ENCODE measurements at regions not wholly inside any gene's neighbourhood (a gene's known extent, or its start where the extent isn't known, plus 50 kb on each side); places are given as distances from the start of the nearest gene placed in this dataset.
"Not testable (repeated sequence)": the region's sequence is repeated elsewhere in the genome, so short reads cannot be mapped to it uniquely, and the experiment has no call there.

DNA sequence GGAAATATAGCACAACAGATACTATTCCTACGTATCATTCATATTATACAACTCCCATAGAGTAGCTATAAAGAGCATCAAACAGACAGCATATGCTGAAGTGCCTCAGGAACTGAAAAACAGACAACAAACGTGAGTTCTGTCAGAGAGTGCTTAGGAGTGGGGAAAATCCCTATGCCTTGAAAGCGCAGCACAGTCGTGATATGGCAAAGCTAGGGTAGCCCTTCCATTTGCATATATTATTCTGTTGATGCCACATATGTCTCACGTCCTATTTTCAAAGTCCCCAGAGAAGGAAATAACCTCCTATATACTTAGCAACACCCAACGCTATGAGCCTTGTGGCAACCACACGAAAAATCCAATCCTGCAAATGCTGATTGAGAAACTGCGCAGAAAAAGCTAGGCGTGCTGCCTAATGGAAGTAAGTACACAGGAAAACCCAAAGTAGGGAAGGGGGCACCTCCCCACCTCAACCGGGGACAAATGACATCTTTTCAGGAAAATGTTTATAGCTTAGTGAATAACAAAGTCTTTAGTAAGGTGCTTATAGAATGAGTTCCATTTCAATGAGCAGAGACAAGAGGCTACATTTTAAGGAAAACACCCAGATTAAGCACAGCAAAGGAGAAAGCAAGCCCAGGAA is 105.1 kb downstream of the MED10 start:
- no peak for DNase-seq

DNA sequence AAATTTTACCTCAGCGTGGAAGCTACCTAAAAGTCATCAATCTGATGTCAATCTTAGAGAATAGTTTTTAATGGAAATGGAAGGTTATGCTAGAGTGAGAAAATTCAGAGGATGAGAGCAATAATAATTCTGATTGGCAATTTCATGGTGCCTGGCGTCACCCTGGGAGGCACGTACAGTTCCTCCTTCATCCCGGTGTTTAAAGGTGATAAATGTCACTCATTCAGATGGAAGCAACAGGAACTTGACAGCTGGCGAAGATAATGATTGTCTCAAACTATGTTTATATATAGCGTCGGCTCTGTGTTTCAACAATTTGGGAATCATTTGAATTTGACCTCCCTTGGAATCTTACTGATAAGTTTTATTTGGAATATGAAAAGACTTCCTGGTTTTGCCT is 108.4 kb downstream of the MED10 start:
- no peak for DNase-seq

DNA sequence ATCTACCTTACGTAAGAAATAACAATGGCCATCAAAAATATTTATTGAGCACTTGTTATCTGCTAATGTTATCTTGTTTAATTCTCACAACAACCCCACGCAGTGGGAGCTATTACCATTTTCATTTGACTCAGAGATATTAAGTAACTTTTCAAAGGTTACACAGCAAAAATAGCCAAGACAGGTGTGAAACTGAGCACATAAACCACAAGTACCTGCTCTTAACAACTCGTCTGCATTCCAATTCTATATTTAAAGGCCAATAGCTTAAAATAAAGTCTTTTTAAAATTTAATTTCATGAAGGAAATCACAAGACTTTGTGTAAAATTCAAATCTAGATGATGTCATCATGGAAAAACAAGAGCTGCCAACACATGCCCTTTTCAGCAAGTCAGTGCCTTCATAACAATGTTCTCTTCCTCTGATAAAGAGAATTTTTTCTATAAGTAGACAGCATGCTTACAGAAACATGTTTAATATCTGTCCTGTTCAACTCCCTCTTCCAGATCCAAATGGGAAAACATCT is 111.6 kb downstream of the MED10 start:
- DNase-seq: no peak

DNA sequence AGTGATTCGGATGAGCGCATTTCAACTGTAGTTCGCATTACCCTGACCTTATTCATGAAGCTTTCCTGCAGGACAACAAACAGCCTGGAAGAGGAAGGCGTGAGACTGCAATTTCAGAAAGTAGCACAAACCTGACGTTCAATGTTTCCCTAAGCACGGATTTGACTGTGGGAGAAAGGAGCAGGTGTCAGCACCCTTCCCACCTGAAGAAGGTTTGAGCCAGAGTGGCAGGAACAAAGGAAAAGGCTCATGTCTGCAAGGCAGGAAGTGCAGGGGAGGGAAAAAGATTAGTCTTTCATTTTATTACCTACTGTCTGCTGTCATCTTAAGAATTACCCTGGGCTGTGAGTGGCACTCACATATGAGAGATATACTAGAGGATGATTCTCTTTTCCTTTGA is 114.0 kb downstream of the MED10 start:
- no peak for DNase-seq

DNA sequence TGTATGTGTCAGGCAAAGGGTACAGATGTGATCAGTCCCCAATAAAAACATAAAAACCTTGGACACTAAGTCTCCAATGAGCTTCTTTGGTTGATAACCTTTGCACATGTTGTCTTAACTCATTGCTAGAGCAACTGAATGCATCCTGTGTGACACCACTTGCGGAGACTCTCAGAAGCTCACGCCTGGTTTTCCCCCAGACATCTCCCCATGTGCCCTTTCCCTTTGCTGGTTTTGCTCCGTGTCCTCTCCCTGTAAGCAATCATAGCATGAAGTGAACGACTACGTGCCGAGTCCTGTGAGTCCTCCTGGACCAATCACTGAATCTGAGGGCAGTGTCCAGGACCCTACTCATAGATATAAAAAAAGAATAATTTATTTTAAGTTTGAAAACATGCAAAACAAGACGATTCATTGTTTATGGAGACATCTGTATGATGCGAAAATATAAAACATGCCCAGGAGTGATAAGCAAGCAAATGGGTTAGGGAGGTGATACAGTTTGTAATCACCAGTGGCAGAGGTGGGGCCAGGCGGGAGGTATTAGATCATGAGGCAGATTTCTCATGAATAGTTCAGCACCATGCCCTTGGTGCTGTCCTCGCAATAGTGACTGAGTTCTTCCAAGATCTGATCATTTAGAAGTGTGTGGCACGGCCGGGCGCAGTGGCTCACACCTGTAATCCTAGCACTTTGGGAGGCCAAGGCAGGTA is 115.5 kb downstream of the MED10 start:
- no peak for DNase-seq

DNA sequence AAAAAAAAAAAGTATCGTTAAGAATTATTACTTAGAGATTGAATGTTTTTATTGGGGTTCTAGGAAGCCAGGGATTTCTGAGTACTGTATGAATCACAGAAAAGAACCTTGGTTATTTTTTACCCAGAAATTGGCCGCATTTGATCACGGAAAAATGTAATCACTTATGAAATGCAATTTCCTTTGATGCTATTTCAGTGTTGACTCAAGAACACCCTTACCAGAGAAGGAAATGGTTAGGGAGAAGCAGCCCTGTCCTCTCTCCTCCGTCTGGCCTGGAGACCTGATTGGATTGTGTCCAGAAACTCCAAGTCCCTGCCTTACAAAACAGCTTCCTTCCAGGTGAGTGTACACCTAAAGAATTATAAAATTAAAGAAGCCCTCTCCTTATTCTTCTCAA is 116.7 kb downstream of the MED10 start:
- no peak for DNase-seq

DNA sequence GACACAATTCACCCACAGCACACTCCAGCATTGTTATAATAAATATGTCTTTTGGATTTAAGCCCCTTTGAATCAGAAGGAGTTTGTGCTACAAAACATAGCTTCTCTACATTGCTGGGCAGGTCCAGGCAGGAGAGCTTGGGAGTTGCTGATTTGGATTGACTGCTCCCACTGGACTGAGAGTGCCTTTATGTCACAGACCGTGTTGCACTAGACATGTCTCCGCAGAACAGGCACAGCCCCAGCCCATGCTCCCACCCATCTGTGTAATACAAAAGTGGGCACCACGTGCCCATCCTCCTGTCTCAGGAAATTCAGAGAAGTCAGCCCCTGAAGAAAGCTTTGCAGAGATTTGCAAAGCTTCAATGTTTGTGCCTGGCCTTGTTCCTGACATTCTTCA is 117.1 kb downstream of the MED10 start:
- DNase-seq: no peak

DNA sequence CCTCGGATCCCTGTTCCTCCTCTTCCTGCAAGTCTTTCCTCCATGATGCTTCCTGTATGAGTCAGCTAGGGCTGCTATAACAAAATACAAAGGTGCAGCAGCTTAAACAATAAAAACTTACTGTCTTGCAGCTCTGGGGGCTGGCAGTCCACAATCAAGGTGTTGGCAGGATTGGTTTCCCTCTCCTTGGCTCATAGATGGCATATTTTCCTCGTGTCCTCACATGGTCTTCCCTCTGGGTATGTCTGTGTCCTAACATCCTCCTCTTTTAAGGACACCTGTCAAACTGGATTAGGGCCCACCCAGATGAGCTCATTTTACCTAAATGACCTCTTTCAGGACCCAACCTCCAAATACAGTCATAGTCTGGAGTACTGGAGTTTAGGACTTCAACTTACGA is 117.5 kb downstream of the MED10 start:
- DNase-seq: peak; percentile 2

DNA sequence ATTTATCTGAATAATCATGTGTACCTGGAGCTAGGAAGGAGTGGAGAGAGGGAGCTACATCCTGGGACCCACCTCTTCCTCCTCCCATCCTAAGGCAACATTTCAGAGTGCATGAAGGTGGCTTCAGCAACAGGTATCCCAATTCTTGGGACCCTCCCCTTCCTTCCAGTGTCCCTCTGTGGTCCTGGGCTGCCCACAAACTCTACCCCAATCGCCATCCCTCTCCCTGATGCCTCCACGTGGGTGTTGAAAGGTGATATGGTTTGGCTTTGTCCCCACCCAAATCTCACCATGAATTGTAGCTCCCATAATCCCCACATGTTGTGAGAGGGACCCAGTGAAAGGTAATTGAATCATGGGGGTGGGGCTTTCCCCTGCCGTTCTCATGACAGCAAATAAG is 121.4 kb downstream of the MED10 start:
- no peak for DNase-seq

DNA sequence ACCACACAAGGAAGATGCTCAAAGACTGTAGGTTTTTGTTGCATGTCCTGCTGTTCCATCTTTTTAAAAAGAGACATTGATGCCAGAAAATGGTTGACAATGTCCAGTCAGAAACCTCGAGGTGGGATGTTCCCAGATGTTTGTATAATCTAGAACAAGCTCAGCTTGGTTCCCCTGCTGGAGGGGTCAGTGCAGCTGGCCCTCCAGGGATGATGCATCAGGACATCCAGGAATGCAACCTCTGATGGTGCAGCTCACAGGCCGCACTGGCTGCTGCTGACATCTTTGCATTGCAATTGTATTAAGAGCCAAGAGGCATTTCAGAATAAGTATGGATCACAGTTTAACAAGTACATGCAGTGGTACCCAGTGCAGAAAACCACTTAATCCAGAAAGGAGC is 122.4 kb downstream of the MED10 start:
- DNase-seq: no peak

DNA sequence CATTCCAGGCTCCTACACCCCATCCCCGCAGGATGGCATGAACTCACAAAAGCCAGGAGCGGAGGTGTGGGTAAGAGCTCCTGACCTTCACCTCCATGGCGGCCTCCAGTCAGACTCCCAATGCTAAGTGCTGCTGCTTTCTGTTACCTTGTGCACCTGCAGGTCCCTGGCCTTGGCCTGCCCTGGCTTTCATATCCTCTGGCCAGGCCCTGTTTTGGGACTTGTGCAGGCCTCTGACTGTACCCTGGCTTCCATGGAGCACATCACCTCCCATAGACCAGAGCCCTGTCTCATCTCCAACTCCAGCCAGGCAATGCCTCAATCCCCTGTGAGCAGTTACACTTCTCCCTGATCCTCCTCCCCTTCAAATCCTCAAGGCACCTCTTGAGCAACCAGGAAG is 124.5 kb downstream of the MED10 start:
- no peak for DNase-seq

DNA sequence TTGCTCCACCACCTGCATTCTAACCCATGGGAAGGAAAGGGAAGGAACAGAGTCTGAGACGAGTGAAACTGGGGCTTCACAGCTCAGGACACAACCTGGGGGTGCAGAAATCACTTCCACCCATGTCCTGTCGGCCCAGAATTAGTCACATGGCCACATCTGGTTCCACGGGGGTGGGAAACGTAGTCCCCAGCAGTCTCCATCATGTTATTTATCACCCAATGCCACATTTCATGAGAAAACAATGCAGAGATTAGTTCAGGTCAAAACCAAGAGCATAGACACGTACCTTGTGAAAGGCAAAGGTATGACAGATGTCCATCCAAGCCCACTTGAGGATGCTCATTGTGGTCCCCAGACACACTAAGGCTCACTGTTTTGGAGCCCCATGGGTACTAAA is 125.1 kb downstream of the MED10 start:
- no peak for DNase-seq

DNA sequence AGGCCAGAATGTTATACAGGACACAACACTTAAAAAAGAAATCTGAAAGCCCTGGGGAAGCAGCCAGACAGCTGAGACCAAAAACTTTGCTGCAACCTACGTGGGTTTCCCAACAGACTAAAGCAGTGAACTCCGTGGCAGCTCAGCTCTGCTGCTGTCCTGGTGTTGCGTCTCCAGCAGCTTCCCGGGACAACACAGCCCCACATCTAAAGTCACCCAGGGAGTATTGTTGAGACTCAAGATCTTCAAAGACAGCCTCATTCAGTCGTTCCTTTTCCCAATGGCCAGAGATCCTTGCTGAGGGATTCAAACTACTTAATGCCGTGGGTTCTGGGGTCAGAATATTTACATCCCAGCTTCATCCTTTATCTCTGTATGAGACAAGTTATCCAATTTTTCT is 125.8 kb downstream of the MED10 start:
- DNase-seq: no peak

DNA sequence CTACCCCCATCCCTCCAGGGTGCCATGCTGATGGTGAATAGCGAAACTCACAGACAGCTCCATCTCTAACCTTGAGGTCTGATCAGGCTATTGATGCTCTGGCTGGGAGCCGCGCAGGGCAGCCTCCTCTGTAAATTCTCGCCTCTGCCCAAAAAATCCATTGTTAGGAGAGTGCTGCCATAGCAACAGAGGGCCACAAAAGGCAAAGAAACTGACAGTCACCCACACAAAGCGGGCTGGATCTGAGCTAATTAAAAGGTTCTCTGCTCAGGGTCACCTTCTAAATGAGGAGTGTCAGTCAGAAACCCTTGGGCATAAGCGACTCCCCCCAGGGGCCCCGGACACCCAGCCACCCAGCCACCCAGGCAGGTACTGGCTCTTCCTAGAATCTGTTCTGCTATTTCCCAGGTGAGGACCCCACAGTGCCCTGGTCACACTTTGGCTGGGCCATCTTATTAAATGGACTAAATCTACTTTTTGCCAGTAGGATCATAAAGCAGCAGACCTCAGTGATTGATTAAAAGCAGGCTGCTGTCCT is 126.7 kb downstream of the MED10 start:
- no peak for DNase-seq

DNA sequence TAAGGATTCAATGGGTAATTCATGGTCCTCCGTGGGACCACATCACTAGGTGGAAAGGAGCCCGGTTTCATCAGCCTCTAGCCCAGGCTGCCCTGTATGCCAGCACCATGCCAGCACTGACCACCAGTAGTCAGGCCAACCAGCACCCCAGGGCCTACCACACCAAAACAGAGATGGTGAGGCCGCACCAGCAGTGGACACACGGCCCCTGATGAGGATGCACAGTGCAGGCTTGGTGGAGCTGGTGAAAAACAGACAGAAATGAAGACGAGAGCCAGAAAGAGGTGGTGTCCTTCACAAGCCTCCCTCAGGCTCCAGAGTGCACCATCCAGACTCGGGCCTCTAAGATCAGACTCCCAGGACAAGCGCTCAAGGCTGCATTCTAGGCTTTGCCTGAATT is 128.2 kb downstream of the MED10 start:
- no peak for DNase-seq

DNA sequence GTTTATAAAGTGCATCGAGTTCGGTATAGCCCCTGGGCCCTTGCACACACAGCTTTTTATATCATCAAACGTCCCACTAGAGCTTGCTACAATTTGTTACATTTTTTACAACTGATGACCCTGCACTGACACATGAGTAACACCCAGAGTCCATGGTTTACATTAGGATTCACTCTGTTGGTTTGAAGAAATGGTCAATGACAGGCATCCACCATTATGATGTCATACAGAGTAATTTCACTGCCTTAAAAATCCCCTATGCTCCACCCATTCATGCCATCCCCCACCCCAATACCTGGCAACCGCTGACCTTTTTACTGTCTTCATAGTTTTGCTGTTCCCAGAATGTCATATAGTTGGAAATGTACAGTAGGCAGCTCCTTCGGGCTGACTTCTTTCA is 130.2 kb downstream of the MED10 start:
- no peak for DNase-seq

DNA sequence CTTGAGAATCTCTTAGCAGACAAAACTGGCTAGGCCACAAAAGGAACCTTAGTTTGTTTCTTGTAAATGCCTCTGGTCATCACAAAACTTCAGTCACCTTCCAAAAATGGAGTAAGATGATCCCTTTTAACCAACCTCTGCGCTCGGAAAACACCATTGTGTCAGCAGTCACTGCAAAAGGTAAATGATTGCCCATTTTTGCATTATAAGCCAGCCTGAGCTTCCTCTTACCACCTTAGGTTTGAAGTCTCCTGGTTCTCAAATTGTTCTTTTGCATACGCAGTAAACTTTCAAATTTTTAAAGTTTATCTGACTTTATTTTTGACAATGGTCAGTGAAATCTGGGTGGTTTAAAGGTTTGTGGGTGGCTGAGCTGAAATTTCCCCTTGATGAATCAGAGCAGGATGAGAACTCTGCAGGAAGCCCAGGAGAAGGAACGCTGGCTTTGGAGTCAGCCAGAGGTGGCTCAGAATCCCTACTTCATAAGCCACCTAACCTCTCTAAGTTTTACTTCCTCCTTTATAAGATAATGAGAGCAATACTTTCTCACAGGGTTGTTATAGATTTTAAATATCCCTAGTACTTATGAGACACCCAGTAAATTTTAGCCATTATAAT is 131.4 kb downstream of the MED10 start:
- no peak for DNase-seq

DNA sequence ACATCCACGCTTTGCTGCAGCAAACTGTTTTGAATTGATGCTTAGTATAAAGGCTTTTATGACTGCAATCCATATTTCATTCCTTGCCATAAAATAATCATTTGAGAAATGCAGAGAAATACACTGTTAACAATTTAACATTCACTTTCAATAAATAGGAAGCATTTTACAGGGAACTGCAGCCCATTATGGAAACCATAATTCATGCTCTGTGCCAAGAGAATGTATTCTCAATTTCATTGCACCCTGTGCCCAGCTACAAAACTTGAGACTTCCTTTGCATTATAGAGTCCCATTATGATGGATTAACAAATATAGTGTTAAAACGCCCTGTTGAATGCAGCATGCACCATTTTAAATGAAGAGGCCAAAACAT is 134.0 kb downstream of the MED10 start:
- no peak for DNase-seq

DNA sequence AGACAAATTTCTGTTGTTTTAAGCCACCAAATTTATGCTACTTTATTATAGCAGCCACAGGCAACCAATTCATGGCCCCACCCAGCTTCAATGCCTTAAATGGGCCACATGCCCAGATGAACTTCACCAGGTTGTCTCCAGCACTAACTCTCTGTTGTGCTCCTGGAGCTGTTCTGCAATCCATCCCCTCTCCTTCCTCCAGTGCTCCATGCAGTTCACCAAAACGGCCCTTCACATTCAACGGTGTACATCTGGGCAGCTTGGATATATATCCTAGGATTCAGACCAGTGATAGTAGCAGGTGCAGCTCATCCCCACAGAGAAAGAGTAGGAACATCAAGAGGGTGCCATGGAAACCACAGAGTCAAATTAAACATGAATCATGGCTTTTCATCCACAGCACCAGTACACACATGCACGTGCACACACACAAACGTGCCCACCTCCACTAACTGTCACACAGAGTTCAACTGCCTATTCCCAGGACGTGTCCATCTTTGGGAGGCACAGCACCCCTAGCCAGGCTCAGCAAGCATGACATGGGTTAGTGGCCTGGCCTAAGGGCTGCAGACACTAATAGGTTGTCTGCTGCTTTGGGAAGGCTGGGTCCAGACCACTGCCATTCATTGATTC is 134.5 kb downstream of the MED10 start:
- no peak for DNase-seq

DNA sequence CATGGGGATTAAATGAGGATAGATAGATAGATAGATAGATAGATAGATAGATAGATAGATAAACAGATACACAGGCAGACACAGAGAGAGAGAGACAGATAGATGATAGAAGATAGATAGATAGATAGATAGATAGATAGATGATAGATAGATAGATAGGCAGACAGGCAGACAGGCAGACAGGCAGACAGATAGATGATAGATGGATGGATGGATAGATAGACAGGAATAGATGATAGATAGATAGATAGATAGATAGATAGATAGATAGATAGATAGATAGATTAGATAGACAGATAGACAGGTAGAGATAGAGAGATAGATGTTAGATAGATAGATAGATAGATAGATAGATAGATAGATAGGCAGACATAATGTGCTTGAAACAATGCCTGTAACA is 137.3 kb downstream of the MED10 start:
- DNase-seq: not testable (repeated sequence)

DNA sequence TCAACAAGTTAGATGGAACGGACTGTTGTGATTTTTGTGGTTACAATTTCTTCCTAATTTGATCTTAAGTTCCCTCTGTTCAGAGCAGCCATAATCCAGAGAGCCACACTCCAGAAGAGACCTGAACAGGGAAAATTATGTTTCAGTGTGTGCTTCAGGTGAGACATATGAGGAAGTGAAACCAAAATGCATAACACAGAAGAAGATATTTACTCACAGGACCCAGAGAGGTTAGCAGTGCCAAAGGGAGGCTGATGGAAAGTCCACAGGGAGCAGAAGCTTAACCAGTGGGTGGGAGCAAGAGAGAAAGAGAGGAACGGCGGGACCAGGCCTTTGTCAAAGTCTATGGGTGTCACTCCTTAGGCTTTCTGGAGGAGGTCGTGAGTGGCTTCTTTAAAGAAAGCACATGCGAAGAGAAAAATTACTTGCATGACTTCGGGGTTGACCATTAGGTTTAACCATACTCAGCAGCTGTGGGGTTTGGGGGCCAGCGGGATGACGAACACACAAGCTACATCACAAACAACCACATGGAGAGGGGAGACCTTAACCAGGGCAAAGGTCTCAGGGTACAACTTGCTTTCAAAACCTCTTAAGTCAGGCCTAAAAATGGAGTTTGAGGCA is 141.4 kb downstream of the MED10 start:
- DNase-seq: no peak

DNA sequence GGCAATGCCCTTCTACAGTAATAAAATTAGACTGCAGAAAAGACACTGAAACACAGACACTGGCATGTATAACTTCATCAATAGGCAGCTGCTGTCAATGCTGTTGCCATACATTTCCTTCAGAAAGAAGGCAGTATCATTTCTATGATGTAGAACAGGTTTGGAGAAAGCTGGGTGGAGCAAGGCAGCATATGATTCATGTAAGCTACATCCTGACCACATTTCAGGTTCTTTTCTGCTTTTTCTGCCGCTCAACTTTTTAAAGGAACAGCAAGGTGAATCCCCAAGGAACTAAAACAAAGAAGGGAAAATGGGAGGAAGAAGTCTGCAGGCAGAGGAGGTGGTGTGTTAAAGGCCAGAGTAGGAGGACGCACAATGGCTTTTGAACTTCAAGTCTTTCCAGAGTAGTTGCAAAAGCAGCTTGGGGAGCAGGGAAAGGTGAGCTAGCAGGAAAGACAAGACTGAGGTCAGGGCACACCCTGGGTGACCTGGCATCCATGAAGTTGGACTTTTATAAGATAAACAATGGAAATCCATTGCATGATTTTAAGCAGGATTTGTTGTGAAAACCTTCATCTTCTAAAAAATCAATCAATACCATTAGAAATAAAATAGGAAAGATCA is 142.1 kb downstream of the MED10 start:
- no peak for DNase-seq

DNA sequence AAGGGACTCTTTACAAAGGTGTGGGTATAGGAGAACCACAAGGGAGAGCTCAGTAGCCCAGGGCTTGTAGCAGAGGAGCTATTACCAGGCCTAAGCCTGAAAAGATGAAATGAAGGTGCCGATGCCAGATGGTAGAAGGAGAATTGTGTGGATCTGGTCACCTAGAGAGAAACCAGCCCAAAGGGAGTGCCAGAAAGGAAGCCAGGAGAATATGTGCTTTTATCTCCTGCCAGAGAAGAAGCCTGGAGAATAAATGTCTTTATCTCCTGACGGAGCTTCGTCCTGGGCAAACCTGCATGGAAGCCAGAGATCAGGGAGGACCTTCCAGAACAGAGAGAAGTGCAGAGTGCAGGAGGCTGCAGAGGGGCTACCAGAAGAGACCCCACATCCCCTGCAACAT is 142.6 kb downstream of the MED10 start:
- no peak for DNase-seq

All from dermis blood vessel endothelial cell (primary cell).